ENCODE measurements at regions not wholly inside any gene's neighbourhood (a gene's known extent, or its start where the extent isn't known, plus 50 kb on each side); places are given as distances from the start of the nearest gene placed in this dataset.

DNA sequence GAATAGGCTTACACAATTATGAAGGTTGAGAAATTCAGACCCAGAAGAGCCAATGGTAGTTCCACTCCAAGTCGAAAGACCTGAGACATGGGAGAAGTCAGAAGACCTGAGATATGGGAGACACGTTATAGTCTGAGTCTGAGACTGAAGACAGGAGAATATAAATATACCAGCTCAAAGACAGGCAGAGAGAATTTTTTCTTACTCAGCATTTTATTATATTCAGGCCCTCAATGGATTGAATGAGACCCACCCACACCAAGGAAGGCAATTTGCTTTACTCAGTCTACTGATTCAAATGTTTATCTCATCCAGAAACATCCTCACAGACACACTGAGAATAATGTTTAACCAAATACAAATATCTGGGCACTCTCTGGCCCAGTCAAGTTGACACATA lies 693.5 kb downstream of the HDGFL1 start:
- DNase-seq = no peak

DNA sequence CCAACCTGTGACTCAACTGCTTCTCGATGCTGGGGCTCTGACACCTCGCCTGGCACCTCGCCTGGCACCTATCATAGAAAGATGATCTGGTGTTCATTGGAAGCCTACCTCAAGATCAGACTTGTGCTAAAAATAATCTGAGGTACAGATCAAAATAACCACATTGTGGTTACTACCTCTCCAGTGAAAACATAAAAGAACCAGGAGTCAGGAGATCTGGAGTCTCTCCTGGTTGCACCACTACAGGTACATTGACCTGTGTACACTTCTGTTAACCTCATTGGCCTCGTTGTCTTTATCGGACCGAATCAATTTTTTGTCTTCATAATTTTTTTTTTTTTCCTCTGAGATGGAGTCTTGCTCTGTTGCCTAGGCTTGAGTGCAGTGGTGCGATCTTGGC lies 695.9 kb downstream of the HDGFL1 start:
- no peak for DNase-seq

DNA sequence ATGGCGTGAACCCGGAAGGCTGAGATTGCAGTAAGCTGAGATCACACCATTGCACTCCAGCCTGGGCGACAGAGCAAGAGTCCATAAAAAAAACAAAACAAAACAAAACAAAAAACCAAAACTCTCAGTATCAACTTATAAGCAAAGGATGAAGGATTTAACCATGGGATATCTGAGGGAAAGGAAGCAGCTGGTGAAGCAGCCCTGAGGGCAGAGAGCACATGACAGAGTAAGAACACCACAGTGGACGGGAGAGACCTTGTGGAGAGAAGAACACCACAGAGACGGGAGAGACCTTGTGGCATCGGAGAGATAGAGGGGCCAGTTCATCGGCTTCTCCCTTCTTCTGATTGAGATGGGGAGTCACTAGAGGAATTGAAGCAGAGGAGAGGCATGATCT lies 697.2 kb downstream of the HDGFL1 start:
- DNase-seq = no peak

DNA sequence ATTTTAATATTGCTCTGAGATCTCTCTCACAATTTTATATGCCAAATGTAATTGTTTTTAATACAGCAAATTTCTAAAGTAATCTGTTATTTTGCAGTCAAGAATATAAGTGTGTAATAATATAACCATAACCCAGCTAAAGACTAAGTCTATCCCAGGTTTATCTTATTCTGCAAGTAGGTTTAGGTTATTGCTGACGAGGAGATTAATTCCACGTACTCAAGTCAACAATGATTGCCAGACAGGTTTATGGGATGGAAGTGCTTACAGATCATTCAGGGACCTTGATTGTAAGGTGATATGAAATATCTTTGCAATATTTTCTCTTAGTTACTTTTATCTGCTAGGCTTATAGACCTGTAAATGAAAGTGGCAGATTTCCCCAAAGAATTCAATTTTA lies 698.3 kb downstream of the HDGFL1 start:
- no peak for DNase-seq

DNA sequence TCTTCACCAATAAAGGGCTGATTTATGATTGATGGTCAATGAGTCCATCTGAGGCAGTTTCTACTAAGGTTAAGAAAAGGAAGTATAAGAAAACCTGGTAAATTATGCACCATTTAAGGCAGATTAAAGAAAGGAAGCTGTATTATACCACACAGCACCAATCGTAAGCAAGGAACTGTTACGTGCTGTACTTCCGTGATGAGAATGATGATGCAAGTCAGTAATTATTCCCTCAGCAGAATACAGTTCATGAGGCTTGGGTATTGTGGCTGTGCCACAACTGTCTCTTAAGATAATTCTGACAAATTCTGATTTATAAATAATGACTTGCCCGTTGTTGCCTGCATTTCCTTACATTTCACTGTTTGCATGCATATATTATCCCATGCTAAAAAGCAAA lies 699.0 kb downstream of the HDGFL1 start:
- DNase-seq = no peak

DNA sequence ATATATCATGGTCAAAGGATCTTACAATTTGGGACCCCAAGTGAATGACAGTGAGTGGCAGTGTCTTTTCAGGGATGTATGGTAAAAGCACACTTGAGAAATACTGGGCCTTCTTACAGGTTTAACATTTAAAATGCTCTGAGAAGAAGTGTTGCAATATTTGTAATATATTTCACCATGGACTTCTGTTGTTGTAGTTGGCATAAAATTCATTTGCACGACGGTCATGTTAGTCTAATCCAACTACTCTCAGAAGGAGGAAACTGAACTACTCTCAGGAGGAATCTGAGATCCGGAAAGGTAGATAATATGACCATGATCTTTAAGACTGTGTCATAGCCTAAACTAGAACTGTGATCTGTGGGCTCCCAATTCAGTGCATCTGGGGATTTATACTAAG lies 700.1 kb downstream of the HDGFL1 start:
- DNase-seq = no peak

DNA sequence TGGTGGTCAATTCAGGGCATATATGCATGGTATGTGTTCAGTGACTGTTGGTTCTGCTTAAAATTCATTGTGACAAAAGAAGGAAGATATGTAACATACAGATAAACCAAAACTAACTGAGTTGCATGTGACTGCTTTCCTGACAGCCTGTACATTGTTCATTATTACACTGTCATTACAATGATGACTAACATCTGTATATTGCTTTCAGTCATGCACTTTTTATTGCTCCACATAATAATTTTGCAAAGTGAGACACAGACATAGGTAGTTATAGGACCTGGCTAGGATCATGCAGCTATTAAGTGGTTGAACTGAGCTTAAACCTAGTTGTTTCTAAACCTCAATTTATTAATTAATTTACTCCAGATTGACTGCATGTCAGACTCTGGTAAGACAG lies 703.2 kb downstream of the HDGFL1 start:
- no peak for DNase-seq

DNA sequence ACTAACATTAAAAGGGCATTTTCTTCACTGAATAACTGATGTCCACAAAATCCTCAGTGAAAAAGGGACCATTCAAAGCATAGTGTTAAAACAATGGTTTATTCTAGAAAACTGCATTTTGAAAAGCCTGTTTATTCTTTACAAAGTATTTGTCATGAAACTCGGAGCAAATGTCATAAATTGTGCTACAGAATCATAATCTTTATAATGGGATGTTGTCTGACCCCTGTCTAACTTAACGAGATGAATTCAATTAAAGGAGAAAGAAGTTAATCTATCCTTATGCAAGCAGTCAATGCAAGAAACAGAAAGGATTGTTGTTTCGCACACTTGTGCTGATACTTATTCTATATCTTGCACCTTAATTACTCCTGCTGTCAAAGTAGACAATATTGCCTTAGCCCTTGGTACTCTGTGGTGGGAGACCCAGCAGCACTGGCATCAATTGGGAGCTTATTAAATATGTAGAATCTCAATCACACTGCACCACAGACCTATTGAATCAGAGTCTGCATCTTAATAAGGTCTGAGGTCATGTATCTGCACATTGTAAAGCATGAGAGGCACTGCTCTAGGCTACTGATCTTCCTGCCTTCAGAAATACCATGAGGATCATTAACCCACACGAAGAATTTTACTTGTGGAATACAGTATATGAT lies 708.3 kb downstream of the HDGFL1 start:
- no peak for DNase-seq

DNA sequence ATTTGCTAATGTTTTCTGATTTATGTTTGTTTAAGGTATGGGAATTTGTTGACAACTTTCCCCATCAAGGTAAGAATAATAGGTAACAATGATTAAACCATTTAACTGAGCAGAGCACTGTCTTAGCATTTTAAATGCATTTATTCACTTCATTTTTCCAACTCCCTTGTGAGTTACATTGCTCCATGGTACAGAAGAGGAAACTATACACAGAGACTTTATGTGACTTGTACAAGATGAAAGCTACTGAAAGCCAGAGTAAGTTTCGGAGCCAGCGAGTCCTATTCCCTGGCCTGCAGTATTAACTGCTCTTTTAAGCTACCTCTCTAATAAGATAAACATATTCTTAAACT lies 708.8 kb downstream of the HDGFL1 start:
- DNase-seq = no peak

DNA sequence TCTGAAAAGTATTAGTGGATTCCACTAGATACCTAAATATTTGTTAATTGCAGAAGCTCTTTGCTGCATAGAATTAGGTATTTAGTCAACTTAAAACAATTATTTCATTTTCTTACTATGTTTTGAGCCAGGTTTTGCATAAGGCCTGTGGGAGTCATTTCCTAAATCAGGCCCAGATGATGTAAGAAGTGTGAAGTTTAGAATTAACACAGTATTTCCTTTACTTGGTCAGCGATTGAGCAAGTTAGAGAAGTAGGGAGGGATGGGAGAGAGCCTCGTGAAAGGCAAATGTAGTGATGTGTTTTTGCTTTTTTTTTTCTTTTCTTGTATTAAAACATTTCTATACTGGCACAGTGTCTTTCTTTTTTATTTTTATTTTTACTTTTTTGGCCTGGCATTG lies 711.1 kb downstream of the HDGFL1 start:
- DNase-seq = no peak

DNA sequence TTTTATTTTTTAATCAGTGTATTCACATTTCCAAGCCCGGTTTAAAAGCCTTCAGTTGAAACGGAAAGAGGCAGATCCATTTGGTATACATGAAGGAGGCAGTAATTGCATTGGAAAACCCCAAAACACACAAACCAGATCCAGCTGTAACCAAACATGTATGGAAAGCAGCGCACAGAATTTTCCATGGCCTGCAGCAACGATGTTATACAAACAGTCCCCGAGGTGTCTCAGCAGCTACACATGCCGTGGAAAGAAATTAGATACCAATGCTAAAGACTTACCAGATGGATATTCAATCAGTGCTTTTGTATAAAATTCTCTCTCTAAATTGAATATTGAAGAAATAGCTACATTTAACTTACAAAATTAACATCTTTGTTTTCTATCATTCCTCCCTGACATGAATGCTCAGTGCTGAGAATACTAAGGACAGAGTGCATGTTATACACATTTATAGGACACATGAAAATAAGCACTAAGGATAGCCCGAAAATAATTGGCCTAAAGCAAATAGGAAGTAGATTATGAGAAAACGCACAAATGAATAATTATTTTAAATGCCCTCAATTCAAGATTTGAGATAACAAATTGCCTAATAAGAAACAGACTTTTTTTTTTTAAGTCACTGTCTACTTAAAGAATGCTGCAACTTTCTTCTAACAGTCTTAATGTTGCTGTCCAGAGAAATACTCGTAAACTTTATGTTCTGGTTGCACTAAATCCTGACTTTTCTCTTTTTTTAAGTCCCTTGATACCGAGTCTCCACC lies 713.1 kb downstream of the HDGFL1 start:
- DNase-seq = no peak

DNA sequence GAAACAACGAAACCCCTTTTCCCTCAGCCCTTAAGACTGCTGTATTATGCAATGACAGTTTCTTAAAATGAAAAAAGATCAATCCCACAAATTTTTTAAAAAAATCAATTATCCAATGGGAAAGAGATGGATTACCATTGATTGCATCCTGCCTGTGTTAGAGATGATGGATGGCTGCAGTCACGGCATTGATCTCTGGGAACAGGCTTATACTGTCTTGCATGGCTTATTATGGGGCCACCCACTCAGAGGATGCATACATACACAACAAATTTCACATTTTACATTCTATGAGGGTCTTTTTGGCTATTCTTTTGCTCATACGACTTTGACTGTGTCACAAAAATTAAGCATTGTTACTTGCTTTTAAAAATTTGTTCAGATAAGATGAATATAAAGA lies 724.3 kb downstream of the HDGFL1 start:
- no peak for DNase-seq

DNA sequence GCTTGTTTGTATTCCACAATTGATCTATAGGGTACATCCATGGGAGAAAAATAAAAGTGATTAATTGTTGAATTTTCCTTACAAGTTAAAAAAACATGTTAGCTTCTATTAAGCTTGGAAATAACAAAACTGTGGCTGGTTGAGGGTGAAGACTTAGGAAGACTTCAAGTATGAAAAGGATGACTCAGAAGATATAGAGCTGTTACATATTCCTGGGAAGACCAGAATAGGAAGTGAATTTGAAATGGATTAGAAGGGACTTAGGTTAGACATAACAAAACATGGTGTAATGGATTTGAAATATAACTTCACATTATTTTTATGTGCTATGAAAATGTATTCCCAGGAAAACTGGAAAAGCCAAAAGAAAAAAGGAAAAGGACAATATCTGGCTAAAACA lies 732.2 kb downstream of the HDGFL1 start:
- DNase-seq = no peak

DNA sequence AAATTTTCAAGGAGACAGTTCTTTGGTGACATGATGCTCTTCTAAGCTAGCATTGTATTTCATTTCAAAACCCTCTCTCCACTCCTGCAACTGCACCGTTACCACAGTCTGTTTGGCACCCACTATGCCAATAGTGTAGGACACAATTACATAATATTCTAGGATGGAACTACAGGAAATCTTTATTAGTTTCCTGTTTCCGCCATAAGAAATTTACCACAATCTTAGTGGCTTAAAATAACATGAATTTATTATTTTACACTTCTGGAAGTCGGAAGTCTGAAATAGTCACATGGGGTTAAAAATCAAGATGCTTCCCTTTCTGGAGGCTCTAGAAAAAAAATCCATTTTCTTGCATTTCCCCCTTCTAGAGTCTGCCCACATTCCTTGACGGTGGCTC lies 733.1 kb downstream of the HDGFL1 start:
- DNase-seq = no peak

DNA sequence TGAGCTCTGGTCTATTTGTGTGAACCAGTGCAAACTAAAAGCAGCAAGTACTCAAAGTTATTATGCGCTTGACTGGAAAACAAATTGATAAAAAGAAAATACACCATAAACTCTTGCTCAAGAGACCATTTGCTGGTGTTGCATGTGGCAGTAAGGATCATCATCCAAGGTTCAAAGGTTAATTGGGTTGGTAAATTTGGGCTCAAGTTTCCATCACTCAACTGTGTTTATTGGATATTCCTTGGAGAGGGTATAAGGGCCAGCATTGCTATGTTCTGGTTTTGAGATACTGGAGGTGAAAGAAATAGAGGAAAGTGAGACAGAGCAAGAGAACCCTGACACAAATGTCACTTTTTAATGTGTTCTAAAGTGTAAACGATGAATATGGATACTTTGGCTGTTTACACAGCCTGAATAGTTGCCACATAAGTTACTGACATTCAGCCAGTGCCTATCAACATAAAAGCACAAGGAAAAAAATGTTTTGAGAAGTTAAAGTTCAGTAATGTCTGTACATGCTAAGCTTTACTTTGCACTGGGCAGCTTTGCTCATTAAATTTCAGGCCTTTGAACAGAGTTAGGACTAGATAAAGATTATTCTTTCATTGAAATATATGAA lies 736.1 kb downstream of the HDGFL1 start:
- no peak for DNase-seq

DNA sequence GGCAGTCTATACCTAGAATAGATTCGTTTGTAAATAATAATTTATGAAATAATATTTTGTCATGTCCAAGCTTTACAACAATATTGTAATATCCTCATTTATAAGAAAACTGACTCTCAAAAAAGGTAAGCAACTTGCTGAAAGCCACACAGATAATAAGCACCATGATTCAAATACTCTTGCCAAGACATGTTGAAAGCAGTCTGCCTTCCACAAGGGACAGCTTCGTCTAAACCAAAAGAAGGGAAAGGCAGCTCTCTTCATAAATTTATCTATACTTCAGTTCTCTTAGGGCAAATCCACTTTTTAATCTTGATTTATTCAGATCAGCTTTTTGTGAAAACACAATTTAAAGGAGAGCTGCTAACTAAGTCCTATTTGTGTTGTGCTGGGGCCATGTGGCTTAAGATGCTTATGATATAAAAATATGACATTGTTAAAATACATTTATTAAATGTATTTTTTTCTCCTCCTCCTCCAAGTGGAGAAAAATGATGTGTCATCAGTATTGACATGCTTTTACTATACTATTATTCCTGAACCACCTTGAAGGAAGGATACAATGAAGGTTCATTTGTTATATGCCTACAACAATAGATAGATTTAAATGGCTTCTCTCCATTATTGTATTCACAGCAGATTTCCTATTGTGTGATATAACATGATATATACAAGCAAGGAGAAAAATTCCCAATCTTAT lies 737.0 kb downstream of the HDGFL1 start:
- no peak for DNase-seq

DNA sequence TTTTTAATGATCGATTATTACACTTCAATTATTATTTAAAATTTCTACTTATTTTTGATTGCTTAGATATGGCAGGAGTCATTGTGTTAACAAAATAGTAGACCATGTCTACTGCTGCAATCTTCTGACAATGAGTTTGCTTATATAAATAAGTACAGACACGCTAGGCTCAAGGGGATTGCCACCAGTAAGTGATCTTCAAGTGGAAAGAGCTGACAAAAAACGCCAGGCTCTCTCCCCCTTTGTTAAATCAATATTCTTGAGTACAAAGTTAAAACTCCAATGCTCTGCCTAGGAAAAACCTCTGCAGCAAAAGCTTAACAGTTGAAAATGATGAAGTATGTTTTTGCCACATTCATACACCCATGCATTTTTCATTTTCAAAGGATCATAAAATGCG lies 738.1 kb downstream of the HDGFL1 start:
- no peak for DNase-seq

DNA sequence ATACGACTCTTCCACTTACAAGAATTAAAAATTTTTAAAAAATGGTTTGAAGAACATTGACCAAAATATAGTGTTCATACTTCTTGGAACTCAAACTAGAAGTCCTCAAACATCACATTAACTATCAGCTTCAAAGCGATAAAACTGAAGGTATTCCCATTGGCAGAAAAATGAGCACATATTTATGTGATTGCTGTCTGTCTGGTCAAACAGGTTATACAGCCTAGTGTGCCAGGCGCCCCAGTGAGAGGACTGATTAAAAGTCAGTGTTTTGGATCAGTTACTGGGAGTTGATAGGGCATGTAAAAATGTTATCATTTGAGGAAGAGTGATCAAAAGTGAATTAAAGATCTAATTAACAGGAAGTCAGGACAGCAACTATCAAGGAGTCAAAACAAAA lies 738.8 kb downstream of the HDGFL1 start:
- no peak for DNase-seq

DNA sequence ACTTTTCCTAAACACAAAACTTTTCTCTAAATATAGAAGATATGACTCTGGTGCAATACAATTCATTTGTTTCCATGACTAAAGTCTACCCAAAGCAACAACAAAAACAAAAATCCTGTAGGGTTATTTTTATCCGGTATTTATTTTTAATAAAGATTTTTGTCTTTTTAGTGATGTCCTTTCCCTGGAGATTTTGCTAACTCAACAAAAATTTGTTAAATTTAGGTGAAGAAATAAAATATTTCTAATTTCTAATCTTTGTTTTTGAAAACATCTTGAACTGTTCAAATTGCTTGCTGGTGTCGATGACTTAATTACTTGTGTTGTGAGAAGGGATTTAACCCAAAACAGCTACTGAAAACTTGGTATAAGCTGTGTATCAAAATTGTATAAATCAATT lies 741.8 kb downstream of the HDGFL1 start:
- no peak for DNase-seq

DNA sequence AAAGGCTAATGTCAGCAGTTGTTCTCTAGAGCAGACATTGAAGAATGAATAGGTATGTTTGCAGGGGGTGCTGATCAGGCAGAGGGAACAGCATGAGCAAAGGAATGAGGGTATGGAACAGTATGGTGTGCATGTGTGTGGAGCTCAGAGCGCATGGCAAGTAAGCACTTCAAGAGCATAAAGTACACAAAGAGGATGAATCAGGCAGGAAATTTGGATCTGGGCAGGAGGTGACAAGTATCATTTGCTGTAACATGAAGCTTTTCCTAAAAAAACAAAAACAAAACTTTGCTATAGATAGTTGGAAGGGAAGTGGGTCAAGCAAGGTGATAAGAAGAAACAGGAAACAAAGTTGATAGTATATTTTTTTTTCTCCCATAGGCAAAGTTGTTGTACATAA lies 746.8 kb downstream of the HDGFL1 start:
- no peak for DNase-seq

DNA sequence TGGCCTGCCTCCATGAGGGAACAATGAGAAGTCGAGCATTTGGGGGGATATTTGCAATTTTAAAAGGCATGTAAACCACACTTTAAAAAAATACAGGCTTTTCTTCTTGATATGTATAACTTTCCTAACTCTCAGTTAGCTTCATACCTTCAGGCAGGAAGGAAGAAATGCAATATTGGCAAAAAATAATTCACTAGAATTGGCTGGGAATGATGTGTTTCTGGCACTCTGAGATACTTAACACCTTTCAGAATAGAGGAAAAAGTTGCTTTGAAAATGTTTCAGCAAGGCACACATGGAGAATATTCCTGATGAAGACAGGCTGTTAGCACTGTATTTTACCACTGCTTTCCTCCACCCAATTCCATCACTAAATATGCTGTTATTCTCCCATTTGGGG lies 747.6 kb downstream of the HDGFL1 start:
- no peak for DNase-seq

DNA sequence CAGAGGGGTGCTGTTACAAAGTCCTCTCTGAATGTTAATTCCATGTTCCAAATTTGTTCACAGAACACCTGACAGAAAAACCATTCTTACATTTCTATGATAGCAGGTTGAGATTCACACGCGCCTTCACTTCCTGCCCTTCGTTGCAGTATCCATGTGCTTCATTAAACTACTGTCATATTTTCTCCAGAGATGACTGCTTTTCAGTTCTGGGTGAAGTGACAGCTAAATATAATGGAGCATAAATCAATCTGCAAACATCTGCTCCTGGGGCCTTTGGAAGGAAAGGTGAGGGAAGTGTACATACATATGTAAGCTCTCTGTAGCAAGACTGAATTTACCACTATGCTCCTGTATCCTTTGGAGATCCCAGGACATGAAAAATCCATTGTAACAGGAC lies 750.2 kb downstream of the HDGFL1 start:
- DNase-seq = no peak

DNA sequence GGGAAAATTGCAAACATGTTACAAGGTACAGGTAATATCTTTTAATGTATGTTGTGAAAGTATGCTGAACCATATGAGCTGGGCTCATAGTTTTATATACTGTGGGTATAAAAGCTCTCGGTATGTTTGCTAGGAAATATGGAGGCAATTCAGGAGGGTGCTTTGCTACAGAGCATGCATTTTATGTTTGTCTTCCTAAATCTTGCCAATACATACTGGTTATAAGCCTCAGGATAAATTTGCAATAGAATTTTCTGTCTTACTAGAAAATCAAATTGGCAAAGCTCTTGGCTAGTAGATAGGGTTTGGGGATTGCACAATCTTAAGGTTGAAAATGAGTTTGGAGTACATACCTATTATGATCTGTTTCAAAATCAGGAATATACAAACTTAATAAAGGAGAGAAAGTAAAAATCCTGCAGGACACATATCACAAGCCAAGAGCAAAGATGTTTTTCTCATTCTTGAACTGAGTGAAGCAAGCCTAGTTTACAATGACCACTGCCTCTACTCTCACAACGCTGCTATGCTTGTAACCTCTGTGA lies 751.2 kb downstream of the HDGFL1 start:
- DNase-seq = no peak

DNA sequence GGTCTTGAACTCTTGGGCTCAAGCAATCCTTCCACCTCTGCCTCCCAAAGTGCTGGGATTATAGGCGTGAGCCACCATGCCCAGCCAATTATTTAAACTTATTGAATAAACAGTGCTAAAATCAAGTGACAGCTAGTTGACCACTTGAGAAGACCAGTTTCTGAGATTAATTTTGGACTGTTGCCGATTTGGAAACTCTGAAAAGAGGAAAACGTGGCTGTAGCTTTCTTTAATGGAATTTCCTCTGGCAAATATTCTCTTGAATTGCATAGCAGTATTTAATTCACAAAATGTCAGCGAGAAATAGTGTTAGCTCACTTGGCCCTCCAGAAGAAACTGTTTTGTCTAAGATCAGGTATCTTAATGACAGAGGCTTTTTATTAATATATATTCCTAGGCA lies 754.5 kb downstream of the HDGFL1 start:
- DNase-seq = no peak

All from DMS 273 treated with DMSO at 0.1 percent for 48 hours (cell line).